ENCODE measurements at regions not wholly inside any gene's neighbourhood (a gene's known extent, or its start where the extent isn't known, plus 50 kb on each side); places are given as distances from the start of the nearest gene placed in this dataset.
A peak's percentile ranks its signal among the peaks of the same experiment; 100 is the strongest.

GRCh38 chr1:199109160-199109559 is 470.3 kb downstream of the PTPRC start:
- DNase-seq (ENCODE audit: low read depth): no peak

DNA sequence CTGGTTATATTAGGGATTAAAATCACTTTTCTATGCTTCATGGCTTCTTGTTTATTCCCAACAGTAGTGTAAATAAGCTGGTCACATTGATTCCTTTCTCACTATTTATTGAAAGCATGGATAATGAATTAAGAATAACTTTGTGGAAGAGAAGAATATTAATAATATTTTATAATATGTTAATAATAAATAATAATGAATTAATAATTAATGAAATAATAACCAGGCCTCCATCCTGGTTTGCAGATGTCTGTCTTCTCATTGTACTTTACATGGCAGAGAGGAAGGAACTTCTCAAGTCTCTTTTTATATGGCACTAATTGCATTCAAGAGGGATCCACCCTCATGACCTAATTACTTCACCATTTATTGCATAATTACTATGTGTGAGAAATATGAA is 473.5 kb downstream of the PTPRC start:
- no peak for DNase-seq (ENCODE audit: low read depth)

DNA sequence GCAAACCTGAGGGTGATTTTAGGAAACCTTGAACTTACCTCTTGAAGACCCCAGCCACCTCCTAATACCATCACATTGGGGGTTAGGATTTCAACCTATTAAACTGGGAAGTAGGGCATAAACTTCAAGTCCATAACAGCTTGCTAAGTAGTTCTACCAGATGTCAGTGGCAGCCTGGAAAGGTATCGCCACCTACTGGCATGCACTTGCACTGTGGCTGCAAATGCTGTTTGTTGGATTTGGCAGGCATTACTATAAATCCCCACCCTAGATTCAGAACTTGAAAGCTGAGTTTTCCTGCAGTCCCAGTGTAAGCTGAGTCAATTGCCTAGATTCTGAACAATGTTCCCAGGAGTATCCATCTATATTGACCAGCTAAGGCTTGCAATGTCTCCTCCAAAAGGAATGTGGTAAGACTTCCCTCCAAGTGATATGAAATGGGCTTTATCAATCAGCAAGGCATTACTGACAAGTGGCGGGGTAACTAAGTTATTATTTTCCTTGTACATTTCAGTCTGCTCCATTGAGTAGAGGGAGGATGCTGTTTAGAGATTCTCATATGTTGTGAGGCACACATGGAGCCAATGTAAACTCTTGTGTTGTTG is 474.5 kb downstream of the PTPRC start:
- peak; percentile 56 for DNase-seq (ENCODE audit: low read depth)

DNA sequence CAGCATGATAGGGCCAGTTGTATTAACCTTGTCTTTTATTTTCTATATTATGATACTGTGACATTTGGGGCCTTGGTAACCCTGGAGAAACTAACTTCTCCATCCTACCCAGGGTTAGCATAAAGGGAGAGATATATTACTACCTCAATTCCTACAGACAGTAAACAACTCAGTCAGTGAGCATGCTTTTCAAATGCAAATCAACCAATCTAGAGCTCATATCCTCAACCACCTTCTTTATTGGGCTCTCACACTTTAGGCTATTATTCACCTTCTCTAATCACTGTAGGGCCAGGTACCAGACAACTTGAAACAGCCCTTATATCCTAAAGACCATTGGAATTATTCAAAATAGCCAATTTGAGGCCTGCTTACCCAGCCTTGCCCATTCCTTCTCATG is 477.6 kb downstream of the PTPRC start:
- DNase-seq (ENCODE audit: low read depth): no peak

- DNase-seq (ENCODE audit: low read depth): no peak
Measured at GRCh38 chr1:199121047-199121446, 482.2 kb downstream of the PTPRC start.

- DNase-seq (ENCODE audit: low read depth): no peak
Measured at GRCh38 chr1:199122085-199122484, 483.2 kb downstream of the PTPRC start.

DNA sequence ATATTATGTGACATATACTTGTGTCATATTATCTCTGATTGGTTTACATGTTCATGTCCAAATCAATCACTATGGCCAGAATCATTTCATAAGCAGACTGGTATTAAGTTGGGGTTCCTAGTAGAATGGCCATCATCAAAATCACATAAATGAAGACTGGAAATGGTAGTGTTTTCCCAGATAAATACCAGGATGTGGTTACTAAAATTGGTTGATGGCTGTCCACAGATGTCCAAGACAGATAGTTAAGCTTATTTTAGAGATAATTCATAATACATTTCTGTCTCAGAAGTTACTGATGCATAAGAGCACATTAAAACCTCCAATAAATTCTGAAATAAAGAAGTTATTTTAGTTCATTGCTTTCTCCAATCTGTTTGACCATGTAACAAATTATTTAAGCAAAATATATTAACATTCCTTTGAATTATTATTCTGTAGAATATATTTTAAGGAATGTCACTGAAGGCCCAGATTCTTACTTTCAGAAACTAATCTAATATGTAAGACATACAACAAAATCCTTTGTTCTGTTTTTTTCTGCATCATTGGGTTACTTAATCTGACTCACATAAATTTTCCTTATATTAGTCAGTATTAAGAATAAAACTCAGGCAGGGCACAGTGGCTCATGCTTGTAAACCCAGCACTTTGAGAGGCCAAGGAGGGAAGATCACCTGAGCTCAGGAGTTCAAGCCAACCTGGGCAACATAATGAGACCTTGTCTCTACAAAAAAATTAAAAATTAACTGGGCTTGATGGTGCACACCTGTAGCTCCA is 483.9 kb downstream of the PTPRC start:
- DNase-seq (ENCODE audit: low read depth): no peak

- DNase-seq (ENCODE audit: low read depth): no peak
Measured at GRCh38 chr1:199123615-199124014, 484.8 kb downstream of the PTPRC start.

DNA sequence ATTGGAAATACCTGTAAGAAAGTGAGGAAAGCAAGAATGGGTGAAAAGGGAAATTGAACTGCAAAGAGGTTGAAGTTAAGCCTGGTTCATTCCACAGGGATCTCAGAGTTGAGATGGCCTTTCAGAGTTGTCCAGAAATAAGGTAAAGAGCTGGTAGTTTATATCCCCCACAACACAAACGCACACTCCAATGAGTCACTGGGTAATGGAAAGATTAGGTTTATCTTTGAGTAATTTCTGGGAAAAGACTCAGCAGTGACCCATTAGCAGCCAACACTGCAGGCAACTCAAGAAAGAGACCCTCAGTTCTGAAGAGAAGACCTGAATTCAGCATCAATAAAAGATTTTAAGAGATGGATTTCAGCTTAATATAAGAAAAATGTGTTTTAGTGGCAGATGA is 485.5 kb downstream of the PTPRC start:
- no peak for DNase-seq (ENCODE audit: low read depth)

DNA sequence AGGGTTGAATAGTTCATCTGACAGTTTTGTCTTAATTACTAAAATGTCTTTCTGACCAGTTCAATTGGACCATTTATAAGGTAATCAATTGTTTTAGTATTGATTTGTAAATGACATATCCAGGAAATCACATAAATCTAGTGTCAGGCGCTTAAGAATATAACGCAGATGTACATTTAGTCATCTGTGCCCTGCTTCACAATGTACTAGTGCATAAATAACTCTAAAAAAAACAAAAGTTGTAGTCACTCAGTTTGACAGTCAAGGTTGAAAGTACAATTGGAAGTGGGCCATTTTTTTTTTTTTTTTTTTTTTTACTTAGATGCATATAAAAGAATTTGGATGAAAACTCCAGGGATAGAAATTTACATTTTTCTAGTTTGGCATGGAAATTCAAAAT is 490.4 kb downstream of the PTPRC start:
- no peak for DNase-seq (ENCODE audit: low read depth)

DNA sequence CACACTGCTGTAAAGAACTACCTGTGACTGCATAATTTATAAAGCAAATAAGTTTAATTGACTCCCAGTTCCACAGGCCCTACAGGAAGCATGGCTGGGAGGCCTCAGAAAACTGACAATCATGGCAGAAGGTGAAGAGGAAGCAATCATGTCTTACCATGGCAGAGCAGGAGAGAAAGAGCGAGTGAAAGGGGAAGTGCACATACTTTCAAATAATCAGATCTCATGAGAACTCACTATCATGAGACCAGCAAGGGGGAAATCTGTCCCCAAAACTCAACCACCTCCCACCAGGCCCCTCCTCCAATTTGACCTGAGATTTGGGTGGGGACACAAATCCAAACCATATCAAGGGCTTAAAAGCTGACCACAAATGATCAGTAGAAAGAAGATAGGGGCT is 493.2 kb downstream of the PTPRC start:
- no peak for DNase-seq (ENCODE audit: low read depth)

DNA sequence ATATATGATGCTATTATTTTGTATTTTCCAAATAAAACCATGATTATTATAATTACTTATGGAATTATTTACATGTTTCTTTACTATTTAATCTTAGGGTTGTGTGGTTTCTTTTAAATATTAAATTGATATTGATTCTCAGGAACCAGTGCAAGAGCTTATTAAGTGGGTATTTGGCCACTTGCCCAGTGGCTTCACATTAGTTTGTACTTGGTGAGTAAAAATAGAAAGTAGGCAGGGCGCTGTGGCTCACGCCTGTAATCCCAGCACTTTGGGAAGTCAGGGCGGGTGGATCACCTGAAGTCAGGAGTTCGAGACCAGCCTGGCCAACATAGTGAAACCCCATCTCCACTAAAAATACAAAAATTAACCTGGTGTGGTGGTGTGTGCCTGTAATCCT is 497.1 kb downstream of the PTPRC start:
- no peak for DNase-seq (ENCODE audit: low read depth)

GRCh38 chr1:199138061-199138460 is 499.2 kb downstream of the PTPRC start:
- DNase-seq (ENCODE audit: low read depth): no peak

DNA sequence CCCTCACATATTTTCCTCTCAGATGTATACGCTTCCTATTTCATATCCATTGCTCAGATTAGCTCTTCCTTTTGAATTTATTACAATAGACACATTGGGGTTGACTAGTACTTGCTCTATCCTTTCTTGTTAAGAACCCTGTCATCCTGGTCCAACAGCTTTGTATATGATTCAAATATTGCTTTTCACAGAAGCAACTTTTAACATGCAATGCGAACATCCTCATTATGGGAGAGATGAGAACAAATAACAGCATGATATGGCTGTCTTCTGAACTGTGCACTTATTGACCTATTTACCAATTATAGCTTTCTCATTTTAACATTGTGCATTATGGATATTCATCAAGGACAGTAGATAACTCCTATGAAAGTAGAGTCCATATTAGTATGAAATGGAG is 510.8 kb downstream of the PTPRC start:
- no peak for DNase-seq (ENCODE audit: low read depth)

GRCh38 chr1:199150756-199151155 is 511.9 kb downstream of the PTPRC start:
- no peak for DNase-seq (ENCODE audit: low read depth)

DNA sequence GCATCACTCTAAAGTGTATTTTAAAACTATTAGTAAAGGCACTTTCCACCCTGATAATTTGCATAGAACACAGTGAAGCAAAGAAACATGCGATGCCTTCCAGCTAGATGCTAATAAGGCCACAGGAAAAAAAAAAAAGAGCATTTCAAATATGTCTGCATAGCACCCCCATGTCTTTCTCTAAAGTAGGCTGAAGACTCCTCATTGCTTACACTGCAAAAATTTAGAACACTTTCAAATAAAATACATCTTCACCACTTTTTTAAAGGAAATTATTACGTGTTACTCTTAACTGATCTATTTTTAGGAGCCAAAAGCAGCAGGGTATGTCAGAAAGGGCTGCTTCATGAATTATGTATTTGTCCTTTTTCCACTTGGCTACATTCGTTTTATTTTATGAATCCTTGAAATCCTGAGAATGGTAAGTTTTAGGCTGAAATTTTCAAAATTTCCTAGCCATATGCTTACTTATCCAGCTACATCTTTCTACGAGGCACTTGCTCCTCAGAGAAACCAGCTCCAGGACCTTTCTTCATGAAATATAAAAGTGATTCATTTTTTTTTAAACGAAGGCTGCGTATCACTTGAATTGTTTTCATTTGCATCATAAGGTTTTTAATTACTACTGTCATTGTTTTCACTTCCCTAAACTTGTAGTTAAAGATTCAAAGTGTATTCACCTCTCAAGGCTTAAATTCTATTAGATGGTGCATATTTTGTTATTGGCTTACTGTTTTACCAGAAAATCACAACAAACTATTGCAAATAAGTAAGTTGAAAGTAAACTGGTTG is 513.0 kb downstream of the PTPRC start:
- no peak for DNase-seq (ENCODE audit: low read depth)

- DNase-seq (ENCODE audit: low read depth): no peak
Measured at GRCh38 chr1:199152676-199153075, 513.8 kb downstream of the PTPRC start.

DNA sequence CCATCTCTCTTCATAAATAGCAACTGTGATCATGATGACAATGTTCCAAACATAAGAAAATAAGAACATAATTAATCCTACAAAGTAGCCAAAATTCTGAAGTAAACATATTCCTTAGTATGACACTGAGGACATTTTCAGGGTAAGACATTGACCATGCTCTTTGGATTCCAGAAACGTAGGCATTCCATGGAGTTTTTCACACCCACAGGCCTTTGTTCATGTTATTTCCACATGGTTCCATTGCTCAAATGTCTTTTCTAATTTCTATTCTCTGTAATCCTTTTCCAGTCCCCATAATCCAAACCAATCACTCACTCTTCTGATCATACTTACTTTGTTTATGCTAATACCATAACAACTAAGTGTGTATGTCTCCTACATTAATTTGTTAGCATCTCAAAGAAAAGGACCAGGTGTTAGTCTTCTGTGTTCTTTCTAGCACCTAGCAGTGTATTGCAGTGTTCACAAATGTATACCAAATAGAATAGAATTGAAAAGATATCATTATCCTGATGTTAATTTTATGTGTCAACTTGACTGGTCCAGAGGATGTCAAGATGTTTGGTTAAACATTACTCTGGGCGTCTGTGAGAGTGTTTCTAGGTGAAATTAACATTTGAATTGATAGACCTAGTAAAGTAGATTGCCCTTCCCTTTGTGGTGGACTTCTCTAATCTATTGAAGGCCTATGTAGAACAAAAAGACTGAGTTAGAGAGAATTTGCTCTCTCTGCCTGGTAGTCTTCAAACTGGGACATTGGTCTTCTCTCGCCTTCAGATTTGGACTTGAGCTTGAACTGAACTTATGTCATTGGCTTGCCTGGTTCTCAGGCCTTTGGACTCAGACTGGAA is 516.6 kb downstream of the PTPRC start:
- no peak for DNase-seq (ENCODE audit: low read depth)

DNA sequence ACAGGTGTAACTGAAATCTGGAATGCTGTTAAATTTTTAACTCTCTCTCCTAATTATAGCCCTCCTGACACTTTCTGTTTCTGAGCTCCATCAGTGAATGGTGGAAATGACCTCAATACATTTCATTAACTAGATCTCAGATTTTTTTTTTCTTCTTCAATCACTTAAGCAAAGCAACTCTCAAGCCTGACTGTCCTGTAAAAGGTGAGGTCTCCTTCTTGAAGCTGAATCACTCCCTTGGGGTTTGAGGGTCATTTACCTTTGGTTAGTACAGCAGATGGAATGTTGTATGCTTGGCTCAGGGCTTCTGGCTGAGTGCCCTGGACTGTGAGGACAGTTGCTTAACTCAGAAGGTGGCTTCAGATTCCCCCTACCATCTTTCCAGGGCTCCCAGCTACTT is 518.7 kb downstream of the PTPRC start:
- no peak for DNase-seq (ENCODE audit: low read depth)

DNA sequence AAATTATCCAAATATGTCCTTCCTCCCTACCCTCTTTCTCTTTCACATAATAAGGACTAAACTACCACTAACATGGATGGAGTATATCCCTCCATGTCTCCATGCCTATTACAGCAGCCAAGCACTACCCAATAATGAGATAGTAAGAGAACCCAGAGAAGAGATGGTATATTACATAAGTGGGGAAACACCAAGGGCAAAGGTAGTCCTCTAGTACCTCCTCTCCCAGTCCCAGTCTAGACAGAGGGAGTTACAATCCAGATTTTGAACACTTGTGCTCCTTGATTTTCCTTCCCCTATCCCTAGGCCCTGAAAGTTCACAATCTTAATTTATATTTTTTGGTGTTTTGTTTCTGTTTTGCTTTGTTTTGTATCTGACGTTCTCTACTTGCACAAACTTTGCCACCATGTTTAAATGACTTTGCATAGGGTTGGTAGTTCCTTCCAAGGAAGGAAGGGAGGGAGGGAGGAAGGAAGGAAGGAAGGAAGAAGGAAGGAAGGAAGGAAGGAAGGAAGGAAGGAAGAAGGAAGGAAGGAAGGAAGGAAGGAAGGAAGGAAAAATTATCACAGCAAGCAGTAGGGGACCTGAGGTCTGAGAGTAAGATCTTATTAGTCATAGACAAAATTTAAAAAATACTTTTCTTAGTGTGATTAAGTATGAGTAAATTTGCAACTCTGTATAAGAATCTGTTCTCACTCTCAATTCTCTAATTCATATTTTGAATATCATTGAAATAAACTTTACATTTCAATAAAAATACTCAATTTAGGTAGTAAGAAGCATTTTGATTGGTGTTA is 521.9 kb downstream of the PTPRC start:
- no peak for DNase-seq (ENCODE audit: low read depth)

DNA sequence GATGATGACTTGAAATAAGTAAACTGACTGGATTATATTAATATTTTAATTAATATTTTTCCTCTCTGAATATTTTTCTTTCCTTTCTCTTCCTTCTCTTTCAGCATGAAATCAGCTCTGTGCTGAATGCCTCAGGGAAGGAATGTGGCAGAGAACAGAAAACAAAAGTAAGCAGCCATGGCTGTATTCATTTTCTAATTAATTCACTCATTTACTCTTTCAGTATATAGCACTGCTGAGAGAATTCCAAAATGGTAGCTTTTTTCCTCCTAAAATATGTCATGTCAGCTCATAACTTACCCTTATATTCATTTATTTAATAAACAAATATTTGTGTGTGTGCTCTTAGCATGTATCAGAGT is 522.5 kb downstream of the PTPRC start:
- DNase-seq (ENCODE audit: low read depth): no peak

Data from activated T-cell treated with anti-CD3 and anti-CD28 coated beads for 48 hours (primary cell).